Karpas-422 (cell line): ENCODE measurements at regions not wholly inside any gene's neighbourhood (a gene's known extent, or its start where the extent isn't known, plus 50 kb on each side); places are given as distances from the start of the nearest gene placed in this dataset.
A peak's percentile ranks its signal among the peaks of the same experiment; 100 is the strongest.

Source experiments
- DNase-seq: peaks from one replicate; pipeline ENCODE4 v3.0.0-alpha.2; 2015
- H2AFZ ChIP-seq: fragments of 200-600 bp; sonication (generic); 2 replicates; pipeline ENCODE4 v1.6.1; 2014; ENCODE audit warnings: antibody characterized with exemption, low read length, mixed read lengths
- H3K27ac ChIP-seq: fragments of 200-600 bp; sonication (generic); 2 replicates; pipeline ENCODE4 v1.5.1; 2014; ENCODE audit warnings: mild to moderate bottlenecking, low read length, moderate library complexity
- H3K27me3 ChIP-seq: fragments of 200-600 bp; sonication (generic); 2 replicates; pipeline ENCODE4 v1.6.1; 2014; ENCODE audit warnings: low read length, mixed read lengths
- H3K36me3 ChIP-seq: fragments of 200-600 bp; sonication (generic); 2 replicates; pipeline ENCODE4 v1.6.1; 2014; ENCODE audit warnings: low read length, mixed read lengths; ENCODE audit not compliant: insufficient read depth
- H3K4me1 ChIP-seq: fragments of 200-600 bp; sonication (generic); 2 replicates; pipeline ENCODE4 v1.6.1; 2014; ENCODE audit warnings: mild to moderate bottlenecking, low read length, mixed read lengths
- H3K4me2 ChIP-seq: fragments of 200-600 bp; sonication (generic); 2 replicates; pipeline ENCODE4 v1.6.1; 2014; ENCODE audit warnings: low read length, low read depth, mild to moderate bottlenecking; ENCODE audit not compliant: poor library complexity, severe bottlenecking
- H3K4me3 ChIP-seq: fragments of 200-600 bp; sonication (generic); 2 replicates; pipeline ENCODE4 v1.5.1; 2014; ENCODE audit warnings: mild to moderate bottlenecking, antibody characterized with exemption, low read length, mixed read lengths
- H3K79me2 ChIP-seq: fragments of 200-600 bp; sonication (generic); 2 replicates; pipeline ENCODE4 v1.6.1; 2014; ENCODE audit warnings: mild to moderate bottlenecking, low read length, mixed read lengths
- H3K9ac ChIP-seq: fragments of 200-600 bp; sonication (generic); 2 replicates; pipeline ENCODE4 v1.6.0; 2014; ENCODE audit warnings: low read length
- H3K9me2 ChIP-seq: fragments of 200-600 bp; sonication (generic), shearing (Covaris generic); replicated peaks from 2 replicates; pipeline ENCODE4 v1.6.0; 2014; ENCODE audit warnings: mild to moderate bottlenecking, low read length, moderate library complexity; ENCODE audit not compliant: insufficient read depth
- H3K9me3 ChIP-seq: fragments of 300-700, 200-600 bp; sonication (generic); 2 replicates; pipeline ENCODE4 v1.6.1; 2014; ENCODE audit warnings: low read length, mixed read lengths
- H4K20me1 ChIP-seq: fragments of 200-600 bp; sonication (generic); 2 replicates; pipeline ENCODE4 v1.6.1; 2014; ENCODE audit warnings: mild to moderate bottlenecking, antibody characterized with exemption, low read length, low read depth; ENCODE audit not compliant: insufficient read depth

DNA sequence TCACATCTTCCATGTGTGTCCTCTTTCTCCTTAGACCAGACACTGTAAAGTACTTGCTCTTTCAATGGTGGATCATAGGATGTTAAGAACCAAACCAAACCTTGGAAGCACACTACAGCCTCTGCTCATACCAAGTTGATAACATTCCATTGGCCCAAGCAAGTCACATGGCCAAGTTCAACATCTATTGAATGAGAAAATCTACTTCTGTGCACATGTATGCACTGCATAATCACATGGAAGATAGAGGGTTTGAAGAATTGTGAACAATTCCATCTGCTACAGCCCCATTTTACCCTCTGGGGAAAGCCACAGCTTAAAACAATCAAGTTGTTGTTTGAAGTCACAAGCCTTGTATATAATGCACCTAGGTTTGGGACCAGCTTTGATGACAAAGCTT is 68.2 kb downstream of the MFAP3 start:
- no peaks in the 10 kb centered on the region for H4K20me1 ChIP-seq
- H3K27ac ChIP-seq, result no peak overlapping the region
- no peak overlapping the region for H3K4me3 ChIP-seq
- no peaks in the 10 kb centered on the region for H3K27me3 ChIP-seq
- no peaks in the 10 kb centered on the region for H3K36me3 ChIP-seq
- H3K9me2 ChIP-seq, result no peaks in the 10 kb centered on the region
- H3K9me3 ChIP-seq, result no peaks in the 10 kb centered on the region
- H3K4me1 ChIP-seq, result peaks cover 41% of the 10 kb centered on the region
- H3K79me2 ChIP-seq, result no peaks in the 10 kb centered on the region
- DNase-seq, result peak; percentile 37
- H3K4me2 ChIP-seq, result no peak overlapping the region
- no peak overlapping the region for H3K9ac ChIP-seq
- H2AFZ ChIP-seq, result no peak overlapping the region

DNA sequence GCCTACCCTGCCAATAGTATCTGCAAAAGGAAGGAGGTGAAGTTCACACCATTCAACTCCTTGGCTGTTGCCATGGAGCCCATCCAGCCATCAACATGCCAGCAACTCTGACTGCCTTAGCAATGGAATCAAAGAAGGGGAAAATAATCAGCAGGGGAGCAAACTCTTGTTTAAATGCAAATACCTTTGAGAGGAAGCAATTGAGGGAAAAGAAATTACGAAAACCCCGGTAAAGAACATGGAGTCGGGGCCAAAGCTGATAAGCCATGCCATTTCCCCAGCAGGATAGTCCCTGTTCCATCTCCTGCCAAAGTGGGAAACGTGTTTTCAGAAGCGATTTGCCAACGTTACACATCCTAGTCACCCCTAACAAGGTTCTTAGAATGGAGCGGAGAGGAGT is 69.0 kb downstream of the MFAP3 start:
- H3K9me3 ChIP-seq, result no peaks in the 10 kb centered on the region
- no peak overlapping the region for H3K9ac ChIP-seq
- no peaks in the 10 kb centered on the region for H3K9me2 ChIP-seq
- H3K4me1 ChIP-seq, result peaks cover 34% of the 10 kb centered on the region
- H3K4me3 ChIP-seq, result no peak overlapping the region
- no peak overlapping the region for H3K27ac ChIP-seq
- H3K79me2 ChIP-seq, result no peaks in the 10 kb centered on the region
- H4K20me1 ChIP-seq, result no peaks in the 10 kb centered on the region
- H2AFZ ChIP-seq, result no peak overlapping the region
- H3K36me3 ChIP-seq, result no peaks in the 10 kb centered on the region
- H3K27me3 ChIP-seq, result no peaks in the 10 kb centered on the region
- DNase-seq, result no peak
- H3K4me2 ChIP-seq, result no peak overlapping the region

DNA sequence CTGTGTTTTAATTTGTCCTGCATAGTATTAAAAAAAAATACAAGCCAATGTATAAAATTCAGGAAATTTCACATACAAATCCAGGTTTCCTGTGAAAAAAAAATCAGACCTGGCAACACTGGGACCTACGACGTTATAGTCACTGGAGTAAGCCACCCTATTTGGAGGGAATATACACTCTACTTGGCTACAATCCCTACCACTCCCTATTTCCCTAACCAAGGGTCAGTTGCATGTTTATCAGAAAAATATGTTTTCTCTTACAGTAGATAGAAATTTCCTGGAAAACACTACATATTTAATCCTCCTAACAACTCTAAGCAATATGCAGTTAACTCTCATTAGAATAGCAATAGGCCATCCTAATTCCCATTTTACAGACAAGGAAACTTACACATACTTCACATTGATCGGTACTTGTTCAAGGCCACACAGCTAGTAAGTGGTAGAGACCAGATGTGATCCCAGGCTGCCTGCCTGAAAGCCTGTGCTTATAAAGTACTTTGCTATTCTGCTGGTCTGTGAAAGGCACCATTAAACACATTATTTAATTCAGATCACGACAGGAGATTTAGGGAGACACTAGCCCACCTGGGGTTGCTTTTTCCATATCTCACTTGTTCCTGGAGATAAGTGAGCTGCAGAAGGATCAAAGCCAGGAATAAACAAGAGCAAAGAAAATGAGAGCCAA is 70.8 kb downstream of the MFAP3 start:
- no peaks in the 10 kb centered on the region for H4K20me1 ChIP-seq
- no peak overlapping the region for H2AFZ ChIP-seq

DNA sequence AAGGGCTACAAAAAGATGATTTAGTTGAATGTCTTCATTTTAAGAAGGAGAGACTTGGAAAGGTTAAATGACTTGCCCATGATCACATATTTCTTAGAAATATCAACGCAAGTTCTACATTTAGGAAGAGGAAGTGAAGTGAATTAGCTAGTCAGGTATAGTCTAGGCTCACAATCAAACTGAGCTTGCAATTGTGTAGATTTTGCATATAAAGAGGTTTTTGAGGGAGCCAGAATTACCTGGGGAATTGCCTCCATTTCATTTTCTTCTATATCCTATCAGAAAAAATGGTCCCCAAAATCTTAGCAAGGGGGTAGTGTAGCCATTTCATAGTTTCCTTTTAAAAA is 71.3 kb downstream of the MFAP3 start:
- no peak overlapping the region for H3K4me2 ChIP-seq
- no peak overlapping the region for H3K4me3 ChIP-seq
- DNase-seq, result peak; percentile 57
- no peaks in the 10 kb centered on the region for H3K27me3 ChIP-seq
- H3K9me2 ChIP-seq, result no peaks in the 10 kb centered on the region
- no peaks in the 10 kb centered on the region for H4K20me1 ChIP-seq
- no peaks in the 10 kb centered on the region for H3K9me3 ChIP-seq
- no peak overlapping the region for H3K27ac ChIP-seq
- no peaks in the 10 kb centered on the region for H3K36me3 ChIP-seq
- no peaks in the 10 kb centered on the region for H3K79me2 ChIP-seq
- no peak overlapping the region for H2AFZ ChIP-seq
- no peak overlapping the region for H3K9ac ChIP-seq
- H3K4me1 ChIP-seq, result peaks cover 25% of the 10 kb centered on the region

More for the DNA sequence above, 70.8 kb downstream of the MFAP3 start:
- no peaks in the 10 kb centered on the region for H3K79me2 ChIP-seq
- DNase-seq, result peak; percentile 16
- no peak overlapping the region for H3K4me2 ChIP-seq
- no peak overlapping the region for H3K9ac ChIP-seq
- H3K36me3 ChIP-seq, result no peaks in the 10 kb centered on the region
- H3K27me3 ChIP-seq, result no peaks in the 10 kb centered on the region
- H3K9me2 ChIP-seq, result no peaks in the 10 kb centered on the region
- no peak overlapping the region for H3K4me3 ChIP-seq
- peaks cover 25% of the 10 kb centered on the region for H3K4me1 ChIP-seq
- H3K9me3 ChIP-seq, result no peaks in the 10 kb centered on the region
- no peak overlapping the region for H3K27ac ChIP-seq

DNA sequence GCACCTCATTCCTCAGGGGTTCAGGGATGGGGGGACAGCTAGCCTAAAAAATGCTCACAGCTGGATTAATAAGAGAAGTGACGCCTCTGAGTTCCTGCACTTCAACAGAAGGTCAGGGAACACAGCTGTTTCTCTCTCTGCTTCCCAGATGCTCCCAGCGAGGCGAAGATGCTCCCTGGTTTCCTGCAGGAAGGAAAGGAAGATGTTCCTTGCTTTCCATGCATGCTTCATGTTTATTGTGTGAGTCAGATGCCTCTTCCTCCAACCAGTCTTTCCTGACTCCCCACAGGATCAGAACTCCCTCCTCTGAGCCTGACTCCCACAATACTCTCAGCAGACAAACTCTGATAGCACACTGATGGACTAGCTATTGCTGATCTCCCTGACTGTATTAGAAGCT is 71.9 kb downstream of the MFAP3 start:
- Histone ChIP-seq H3K79me2 (no peaks in the 10 kb centered on the region), H3K27me3 (no peaks in the 10 kb centered on the region), H3K9me2 (no peaks in the 10 kb centered on the region), H4K20me1 (no peaks in the 10 kb centered on the region), H3K9ac (no peak overlapping the region), H3K36me3 (no peaks in the 10 kb centered on the region), H3K9me3 (no peaks in the 10 kb centered on the region), H3K27ac (no peak overlapping the region), H3K4me3 (no peak overlapping the region), H2AFZ (no peak overlapping the region), H3K4me1 (peaks cover 25% of the 10 kb centered on the region), H3K4me2 (no peak overlapping the region)
- DNase-seq, result peak; percentile 36

DNA sequence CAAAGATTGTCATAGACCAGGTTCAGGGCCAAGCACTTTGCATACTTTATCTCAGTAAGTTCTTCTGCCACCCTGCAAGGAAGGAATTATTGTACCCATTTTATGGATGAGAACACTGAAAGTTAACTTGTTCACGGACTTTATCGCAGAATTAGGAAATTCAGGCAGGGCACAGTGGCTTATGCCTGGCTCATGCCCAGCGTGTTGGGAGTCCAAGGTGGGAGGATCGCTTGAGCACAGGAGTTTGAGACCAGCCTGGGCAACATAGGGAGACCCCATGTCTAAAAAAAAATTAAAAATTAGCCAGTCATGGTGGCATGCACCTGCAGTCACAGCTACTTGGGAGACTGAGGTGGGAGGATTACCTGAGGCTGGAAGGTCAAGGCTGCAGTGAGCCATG is 72.4 kb downstream of the MFAP3 start:
- Histone ChIP-seq H4K20me1 (no peaks in the 10 kb centered on the region), H3K27ac (no peak overlapping the region), H3K9ac (no peak overlapping the region), H3K9me2 (no peaks in the 10 kb centered on the region), H2AFZ (no peak overlapping the region), H3K4me1 (peaks cover 25% of the 10 kb centered on the region), H3K27me3 (no peaks in the 10 kb centered on the region), H3K36me3 (no peaks in the 10 kb centered on the region), H3K79me2 (no peaks in the 10 kb centered on the region), H3K4me3 (no peak overlapping the region), H3K9me3 (no peaks in the 10 kb centered on the region), H3K4me2 (no peak overlapping the region)
- DNase-seq, result no peak

DNA sequence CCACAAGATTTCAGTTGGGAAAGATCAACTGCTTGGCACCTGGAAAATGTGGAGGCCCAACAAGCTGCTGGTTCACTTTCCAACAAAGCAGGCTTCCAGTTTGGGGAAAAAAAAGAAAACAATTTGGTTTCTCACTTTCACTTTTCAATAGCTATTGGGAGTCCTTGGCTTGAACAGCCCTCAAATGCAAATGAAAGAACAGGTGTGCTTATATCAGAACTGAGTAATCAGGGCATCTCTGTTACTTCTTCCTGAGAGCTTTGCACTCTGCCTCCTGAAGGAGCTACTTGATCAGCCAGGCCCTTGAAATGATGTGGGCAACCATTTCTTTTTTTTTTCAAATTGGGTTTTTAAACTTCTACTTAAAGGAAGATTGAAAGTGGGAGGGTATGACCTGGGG is 73.5 kb downstream of the MFAP3 start:
- H3K4me3 ChIP-seq, result no peak overlapping the region
- H3K9me2 ChIP-seq, result no peaks in the 10 kb centered on the region
- H3K9me3 ChIP-seq, result no peaks in the 10 kb centered on the region
- no peak overlapping the region for H3K27ac ChIP-seq
- H4K20me1 ChIP-seq, result no peaks in the 10 kb centered on the region
- H3K9ac ChIP-seq, result no peak overlapping the region
- H3K79me2 ChIP-seq, result no peaks in the 10 kb centered on the region
- no peak overlapping the region for H3K4me2 ChIP-seq
- DNase-seq, result peak; percentile 37
- no peak overlapping the region for H2AFZ ChIP-seq
- H3K4me1 ChIP-seq, result peaks cover 26% of the 10 kb centered on the region
- no peaks in the 10 kb centered on the region for H3K27me3 ChIP-seq
- no peaks in the 10 kb centered on the region for H3K36me3 ChIP-seq

DNA sequence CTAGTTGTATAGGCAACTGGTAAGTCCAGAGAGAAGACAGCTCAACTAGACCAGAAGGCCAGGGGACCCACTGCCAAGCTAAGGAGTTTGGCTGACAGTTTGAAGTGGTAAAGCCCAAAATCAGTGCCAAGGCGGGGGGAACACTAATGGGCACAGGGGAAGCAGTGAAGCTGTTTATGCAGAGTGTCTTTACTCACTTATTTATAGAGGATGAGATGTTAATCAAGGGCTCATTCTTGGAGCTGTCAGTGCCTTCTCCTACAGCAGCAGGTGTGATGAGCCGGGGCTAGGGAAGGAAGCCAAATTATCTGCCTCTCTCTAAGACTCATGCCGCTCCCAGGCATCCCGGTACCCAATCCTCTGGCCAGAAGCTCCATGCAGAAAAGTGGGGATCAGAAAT is 75.2 kb upstream of the GALNT10 start:
- DNase-seq, result no peak
- no peaks in the 10 kb centered on the region for H4K20me1 ChIP-seq
- no peak overlapping the region for H3K9ac ChIP-seq
- no peaks in the 10 kb centered on the region for H3K36me3 ChIP-seq
- no peak overlapping the region for H2AFZ ChIP-seq
- H3K9me3 ChIP-seq, result no peaks in the 10 kb centered on the region
- no peak overlapping the region for H3K4me2 ChIP-seq
- H3K27ac ChIP-seq, result no peak overlapping the region
- H3K27me3 ChIP-seq, result no peaks in the 10 kb centered on the region
- H3K4me3 ChIP-seq, result no peak overlapping the region
- H3K79me2 ChIP-seq, result no peaks in the 10 kb centered on the region
- no peaks in the 10 kb centered on the region for H3K9me2 ChIP-seq
- peaks cover 42% of the 10 kb centered on the region for H3K4me1 ChIP-seq

DNA sequence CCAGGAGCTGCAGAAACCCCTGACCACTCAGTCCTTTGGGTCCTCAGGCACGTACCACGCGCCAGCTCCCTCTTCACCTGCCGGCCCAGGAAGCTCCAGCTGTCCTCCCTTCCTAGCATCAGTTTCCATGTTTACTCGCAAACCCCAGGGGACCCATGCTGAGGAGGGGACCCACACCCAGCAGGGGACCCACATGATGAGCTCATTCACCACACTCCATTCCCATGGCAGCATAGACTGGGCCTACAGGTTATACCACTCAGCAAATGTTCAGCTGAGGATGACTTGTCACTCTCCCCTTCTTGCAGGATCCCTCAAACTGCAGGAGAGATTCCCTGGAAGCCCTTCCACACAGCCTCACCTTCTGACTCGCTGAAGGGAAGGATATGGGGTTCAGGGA is 73.5 kb upstream of the GALNT10 start:
- H3K27ac ChIP-seq, result no peak overlapping the region
- no peak for DNase-seq
- no peaks in the 10 kb centered on the region for H3K79me2 ChIP-seq
- no peaks in the 10 kb centered on the region for H3K9me3 ChIP-seq
- no peak overlapping the region for H2AFZ ChIP-seq
- H3K4me3 ChIP-seq, result no peak overlapping the region
- no peaks in the 10 kb centered on the region for H3K9me2 ChIP-seq
- H3K9ac ChIP-seq, result no peak overlapping the region
- H3K36me3 ChIP-seq, result no peaks in the 10 kb centered on the region
- H4K20me1 ChIP-seq, result no peaks in the 10 kb centered on the region
- no peaks in the 10 kb centered on the region for H3K27me3 ChIP-seq
- H3K4me2 ChIP-seq, result peak overlapping the region; percentile 74
- peaks cover 36% of the 10 kb centered on the region for H3K4me1 ChIP-seq
